VCaP (cell line): ENCODE measurements at regions not wholly inside any gene's neighbourhood (a gene's known extent, or its start where the extent isn't known, plus 50 kb on each side); places are given as distances from the start of the nearest gene placed in this dataset.

ENCODE experiments used
- H3K27ac ChIP-seq: fragments of 450-650 bp; 2 replicates; pipeline ENCODE4 v1.5.1; 2017
- CTCF ChIP-seq: fragments of 450-650 bp; conservative IDR thresholded peaks from 2 replicates; pipeline ENCODE4 v1.5.1; 2017; ENCODE audit warnings: mild to moderate bottlenecking, moderate library complexity

- H3K27ac ChIP-seq, result no peak overlapping the region
- TF ChIP-seq CTCF, result no peak
Observed at GRCh38 chr9:89754193-89754592, 149.4 kb downstream of the GADD45G start.

DNA sequence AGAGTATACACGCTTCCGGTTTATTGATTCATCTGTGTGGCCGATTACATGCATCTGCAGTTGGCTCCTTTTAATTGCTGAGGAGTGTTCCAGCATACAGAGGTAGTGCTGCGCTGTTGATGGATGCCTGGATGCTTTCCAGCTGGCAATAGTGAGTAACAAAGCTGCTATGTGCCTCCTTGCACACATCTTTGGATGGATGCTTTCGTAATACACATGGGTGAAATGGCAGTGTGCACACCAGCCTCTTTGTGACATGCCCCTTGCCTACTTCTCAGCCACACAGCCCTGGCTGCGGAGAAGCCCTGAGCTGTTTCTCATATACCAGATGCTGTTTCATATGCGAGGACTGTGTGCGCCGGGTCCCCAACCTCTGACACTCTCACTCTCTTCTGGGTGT is 151.0 kb downstream of the GADD45G start:
- TF ChIP-seq CTCF, result no peak
- H3K27ac ChIP-seq, result peak overlapping the region; percentile 62

DNA sequence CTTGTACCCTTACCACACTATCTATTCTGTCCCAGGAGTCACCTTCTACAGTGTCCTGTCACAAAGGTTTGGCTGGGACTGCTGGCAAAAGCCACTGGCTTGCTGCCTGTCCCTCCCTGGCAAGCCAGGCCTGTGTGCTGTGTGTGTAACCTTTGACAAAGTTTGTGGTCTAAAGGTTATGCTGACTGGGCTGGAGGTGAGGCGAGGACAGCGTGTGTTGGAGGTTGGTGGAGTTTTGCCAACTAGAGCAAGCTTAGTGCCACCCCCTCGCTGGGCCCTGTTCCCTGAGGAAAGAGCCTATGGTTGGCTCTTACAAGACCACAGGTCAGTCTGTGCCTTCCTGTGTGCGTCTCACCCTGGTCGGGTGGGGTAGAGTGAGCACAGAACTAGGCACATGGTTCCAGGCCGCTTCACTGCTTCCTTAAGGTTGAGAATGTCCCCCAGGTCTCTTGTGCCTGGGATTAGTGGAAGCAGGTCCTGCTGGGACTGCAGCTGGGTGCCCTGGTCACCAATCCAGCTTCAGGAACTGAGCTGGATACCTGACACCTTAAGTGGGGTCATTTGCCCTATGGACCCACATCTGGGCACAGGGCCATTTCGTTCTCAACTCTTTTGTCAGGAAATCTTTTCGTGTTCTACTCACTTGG is 152.2 kb downstream of the GADD45G start:
- peak overlapping the region; percentile 62 for H3K27ac ChIP-seq
- TF ChIP-seq CTCF, result no peak

DNA sequence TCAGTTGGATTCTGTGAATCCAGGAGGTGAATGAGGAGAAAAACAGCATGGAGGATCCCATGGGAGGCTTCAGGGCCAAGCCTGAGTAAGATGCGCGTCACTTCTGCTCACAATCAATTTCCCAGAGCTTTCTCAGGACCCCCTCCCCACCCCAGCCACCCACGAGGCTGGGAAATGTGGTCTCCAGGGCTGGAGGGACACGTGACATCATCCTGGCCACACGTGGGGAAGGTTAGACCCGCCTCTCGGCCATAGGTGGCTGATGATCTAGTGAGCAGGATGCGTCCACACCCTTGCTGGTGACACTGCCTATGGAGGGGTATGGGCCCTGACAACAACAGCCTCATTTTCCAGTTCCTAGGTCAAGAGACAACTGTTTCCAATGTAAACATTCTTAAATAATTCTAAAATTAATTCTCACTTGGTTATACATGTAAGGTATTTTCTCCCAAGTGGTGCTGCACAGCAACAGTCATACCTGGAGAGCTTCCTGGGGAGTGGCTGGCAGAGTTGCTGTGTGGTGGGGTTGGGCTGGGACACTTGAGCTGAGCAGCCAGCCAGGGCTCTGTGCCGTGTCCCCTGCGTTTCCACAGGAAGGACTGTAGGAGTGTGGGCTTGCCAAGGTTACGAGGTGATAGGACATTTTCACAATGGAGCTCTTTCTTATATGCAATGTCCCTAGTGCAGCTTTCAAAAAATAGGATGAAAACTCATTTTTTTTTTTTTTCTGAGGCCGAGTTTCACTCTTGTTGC is 153.1 kb downstream of the GADD45G start:
- no peak for TF ChIP-seq CTCF
- no peak overlapping the region; the same call in 1 of the 2 replicates for H3K27ac ChIP-seq

DNA sequence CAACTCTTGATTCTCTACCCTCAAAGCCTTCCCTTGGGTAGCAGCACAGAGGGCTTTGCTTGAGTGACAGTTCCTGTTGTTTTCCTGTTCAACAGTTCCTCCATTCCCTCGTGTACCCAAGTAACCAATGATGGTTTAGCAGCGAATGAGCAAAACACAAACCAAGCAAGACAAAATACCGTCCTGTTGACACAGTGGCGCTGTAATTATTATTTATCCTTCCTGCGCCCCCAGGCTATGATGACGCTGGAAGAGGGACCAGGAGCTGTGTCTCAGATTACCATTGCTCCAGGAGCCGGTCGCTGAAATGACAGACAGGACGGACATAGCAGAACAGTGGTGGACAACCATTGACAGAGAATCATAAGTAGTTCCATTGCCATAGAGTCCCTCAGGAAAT is 154.8 kb downstream of the GADD45G start:
- no peak overlapping the region for H3K27ac ChIP-seq
- no peak for TF ChIP-seq CTCF

- no peak for TF ChIP-seq CTCF
- no peak overlapping the region for H3K27ac ChIP-seq
Observed at GRCh38 chr9:89760123-89760522, 155.3 kb downstream of the GADD45G start.

DNA sequence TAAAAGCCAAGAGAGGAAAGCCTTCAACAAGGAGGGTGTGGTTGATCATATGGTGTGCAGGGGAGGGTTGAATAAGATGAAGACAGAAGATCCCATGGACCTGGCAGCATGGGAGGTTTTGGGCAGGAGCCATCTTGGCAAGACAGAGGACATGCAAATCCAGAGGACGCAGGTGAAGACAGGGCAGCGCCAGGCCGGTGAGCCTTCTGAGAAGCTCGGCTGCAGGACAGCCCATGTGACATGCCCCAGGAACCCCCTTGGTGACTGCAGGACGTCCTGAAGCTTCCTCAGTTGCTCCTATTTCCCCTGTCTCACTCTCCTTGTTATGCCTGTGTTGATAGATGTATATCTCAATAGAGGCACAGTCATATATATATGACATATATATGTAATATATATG is 159.4 kb downstream of the GADD45G start:
- H3K27ac ChIP-seq, result no peak overlapping the region
- TF ChIP-seq CTCF, result no peak
